NCI-H2081 treated with DMSO at 0.1 percent for 48 hours (cell line): ENCODE measurements at regions not wholly inside any gene's neighbourhood (a gene's known extent, or its start where the extent isn't known, plus 50 kb on each side); places are given as distances from the start of the nearest gene placed in this dataset.

Experiments used
- DNase-seq: peaks from one replicate; lab custom pipeline; 2025; lab: John Stamatoyannopoulos, UW

- DNase-seq = no peak
Measured at GRCh38 chr11:23041001-23041503, 180.8 kb upstream of the CCDC179 start.

- no peak for DNase-seq
Measured at GRCh38 chr11:23058656-23059055, 198.4 kb upstream of the CCDC179 start.

- no peak for DNase-seq
Measured at GRCh38 chr11:23063276-23063675, 203.0 kb upstream of the CCDC179 start.

GRCh38 chr11:23078289-23078971 lies 218.2 kb upstream of the CCDC179 start:
- DNase-seq = no peak

- DNase-seq = no peak
Measured at GRCh38 chr11:23079382-23079813, 219.1 kb upstream of the CCDC179 start.

- no peak for DNase-seq
Measured at GRCh38 chr11:23087407-23087806, 227.1 kb upstream of the CCDC179 start.

GRCh38 chr11:23090659-23091058 lies 230.4 kb upstream of the CCDC179 start:
- DNase-seq = no peak

- DNase-seq = no peak
Measured at GRCh38 chr11:23095650-23096189, 235.4 kb upstream of the CCDC179 start.

GRCh38 chr11:23097891-23098290 lies 237.6 kb upstream of the CCDC179 start:
- DNase-seq = no peak

- DNase-seq = no peak
Measured at GRCh38 chr11:23099256-23099655, 239.0 kb upstream of the CCDC179 start.

GRCh38 chr11:23100726-23101125 lies 240.5 kb upstream of the CCDC179 start:
- no peak for DNase-seq

GRCh38 chr11:23103416-23103815 lies 243.1 kb upstream of the CCDC179 start:
- DNase-seq = no peak

GRCh38 chr11:23111527-23111926 lies 251.3 kb upstream of the CCDC179 start:
- DNase-seq = no peak

- no peak for DNase-seq
Measured at GRCh38 chr11:23112390-23112789, 252.1 kb upstream of the CCDC179 start.

GRCh38 chr11:23112987-23113886 lies 253.0 kb upstream of the CCDC179 start:
- peak; percentile 65 for DNase-seq

- DNase-seq = no peak
Measured at GRCh38 chr11:23113887-23114216, 253.6 kb upstream of the CCDC179 start.

GRCh38 chr11:23123753-23124152 lies 263.5 kb upstream of the CCDC179 start:
- DNase-seq = no peak

GRCh38 chr11:23124249-23124648 lies 264.0 kb upstream of the CCDC179 start:
- DNase-seq = no peak

GRCh38 chr11:23124996-23125395 lies 264.7 kb upstream of the CCDC179 start:
- DNase-seq = no peak

- DNase-seq = no peak
Measured at GRCh38 chr11:23127706-23128105, 267.4 kb upstream of the CCDC179 start.

- no peak for DNase-seq
Measured at GRCh38 chr11:23134627-23135026, 274.4 kb upstream of the CCDC179 start.

GRCh38 chr11:23138761-23139160 lies 278.5 kb upstream of the CCDC179 start:
- no peak for DNase-seq

GRCh38 chr11:23143022-23143421 lies 282.7 kb upstream of the CCDC179 start:
- DNase-seq = no peak
